ENCODE measurements at regions not wholly inside any gene's neighbourhood (a gene's known extent, or its start where the extent isn't known, plus 50 kb on each side); places are given as distances from the start of the nearest gene placed in this dataset.

DNA sequence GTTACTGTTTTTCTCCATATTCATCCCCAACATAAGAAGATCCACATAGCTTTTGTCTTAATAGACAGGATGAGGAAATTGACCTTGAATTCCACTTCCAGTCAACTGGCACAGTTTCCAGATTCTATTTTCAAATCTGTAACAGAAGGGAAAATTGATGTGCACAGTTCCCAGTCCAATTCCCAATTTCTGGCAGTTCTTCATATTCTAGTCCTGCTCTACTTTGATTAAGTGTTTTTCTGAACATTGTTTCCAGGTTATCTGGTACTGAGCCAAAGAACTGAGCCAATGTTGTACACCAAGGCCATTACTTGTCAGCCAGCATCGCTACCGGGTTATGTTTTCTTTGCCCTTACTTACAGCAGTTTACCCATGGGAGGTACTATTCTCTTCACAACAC, 1755.4 kb downstream of the PLA2G4A start:
- TF ChIP-seq POLR2A (IDR thresholded peaks at IDR 0.05; ENCODE audit: low read length) (no peak), RFX5 (IDR thresholded peaks at IDR 0.05) (no peak)

All from A549 (cell line).